ENCODE measurements at regions not wholly inside any gene's neighbourhood (a gene's known extent, or its start where the extent isn't known, plus 50 kb on each side); places are given as distances from the start of the nearest gene placed in this dataset.
A peak's percentile ranks its signal among the peaks of the same experiment; 100 is the strongest.
"Not testable (repeated sequence)": the region's sequence is repeated elsewhere in the genome, so short reads cannot be mapped to it uniquely, and the experiment has no call there.

- DNase-seq: no peak
These were observed 207.9 kb upstream of the UFM1 start for GRCh38 chr13:38141792-38142191.

- no peak for DNase-seq
These were observed 214.1 kb upstream of the UFM1 start for GRCh38 chr13:38135592-38135991.

- DNase-seq: peak; percentile 3
These were observed 228.4 kb upstream of the UFM1 start for GRCh38 chr13:38121267-38121666.

DNA sequence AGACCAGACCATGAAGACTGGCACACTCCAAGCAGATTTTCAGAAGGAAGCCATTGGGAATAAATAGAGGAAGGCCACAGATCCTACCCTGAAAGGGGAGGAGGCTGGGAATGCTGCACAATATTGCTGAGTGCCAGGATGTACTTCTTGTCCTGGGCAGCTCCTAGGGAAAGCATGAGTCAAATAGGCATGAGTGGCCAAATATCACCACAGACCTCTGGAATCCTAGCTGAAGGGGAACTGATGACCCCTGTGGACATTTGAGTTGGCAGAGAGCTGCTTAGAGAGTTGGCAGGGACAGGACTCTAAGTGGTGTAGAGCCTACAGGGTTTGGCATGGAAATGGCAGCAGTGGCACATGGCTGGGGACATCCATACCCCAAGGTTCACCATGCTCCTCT, 234.3 kb upstream of the TRPC4 start:
- DNase-seq: no peak

DNA sequence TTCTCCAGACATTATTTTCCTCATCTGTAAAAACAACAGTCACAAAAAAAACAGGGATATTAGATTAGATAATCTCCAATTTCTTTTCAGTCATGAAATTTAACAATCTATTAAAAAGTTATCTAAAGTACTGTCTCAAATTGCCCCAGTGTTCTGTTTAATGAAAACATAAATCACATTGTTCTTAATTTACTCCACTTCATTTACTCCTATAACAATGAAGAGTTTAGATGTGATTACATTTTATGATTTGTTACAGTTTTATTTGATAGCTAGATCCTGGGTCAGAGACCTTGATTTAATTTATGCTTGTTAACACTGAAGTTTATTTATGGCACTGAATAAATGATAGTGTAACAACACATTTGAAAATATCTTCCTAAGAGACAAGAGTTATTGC, 230.2 kb upstream of the TRPC4 start:
- no peak for DNase-seq

DNA sequence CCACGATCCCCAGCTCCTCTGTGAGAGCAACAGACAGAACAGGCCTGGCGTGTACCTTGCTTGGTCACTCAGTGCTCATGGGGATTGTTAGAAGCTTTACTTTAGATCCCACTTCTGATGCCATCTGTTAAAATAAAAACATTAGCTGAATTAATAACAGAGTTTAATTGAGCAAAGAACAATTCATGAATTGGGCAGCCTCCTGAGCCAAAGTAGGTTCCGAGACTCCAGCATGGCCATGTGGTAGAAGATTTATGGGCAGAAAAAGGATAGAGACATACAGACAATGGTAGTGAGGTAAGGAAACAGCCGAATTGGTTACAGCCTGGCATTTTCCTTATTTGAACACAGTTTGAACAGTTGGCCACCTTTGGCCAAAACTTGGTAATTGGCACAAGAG, 223.9 kb upstream of the TRPC4 start:
- no peak for DNase-seq

DNA sequence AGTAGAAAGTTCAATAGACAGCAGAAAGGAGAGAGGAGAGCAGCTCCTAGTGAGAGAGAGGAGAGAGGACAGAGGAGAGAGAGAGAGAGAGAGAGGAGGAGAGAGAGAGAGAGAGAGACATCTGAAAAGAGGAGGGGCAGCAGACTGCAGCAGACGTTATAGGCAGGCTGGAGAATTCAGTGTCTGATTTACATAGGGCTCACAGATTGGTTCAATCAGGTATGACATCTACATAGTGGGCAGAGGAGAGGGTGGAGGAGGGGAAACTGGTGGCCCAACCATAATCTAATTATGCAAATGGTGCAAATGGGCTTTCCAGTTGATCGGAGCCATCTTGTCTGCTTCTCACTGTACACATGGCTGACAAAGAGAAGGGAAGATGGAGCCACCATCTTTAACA, 221.3 kb upstream of the TRPC4 start:
- no peak for DNase-seq

DNA sequence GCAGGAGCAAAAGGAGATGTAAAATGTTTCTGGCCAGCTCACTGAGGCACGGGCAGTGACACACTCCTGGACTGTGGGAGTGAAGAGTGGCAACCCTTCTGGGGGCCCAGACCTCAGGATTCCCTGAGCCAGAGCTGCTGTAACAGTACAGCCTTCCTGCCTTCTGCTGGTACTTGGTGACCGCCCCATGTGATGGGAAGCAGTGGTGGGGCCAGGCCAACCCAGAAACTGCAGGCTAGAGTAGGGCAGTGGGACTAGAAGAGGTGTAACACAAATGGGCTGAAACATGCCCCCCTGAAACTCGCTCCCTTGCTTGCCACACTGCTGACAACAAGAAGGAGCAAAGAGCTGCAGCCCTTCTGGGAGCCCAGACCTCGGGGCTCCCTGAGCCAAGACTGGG, 217.1 kb upstream of the TRPC4 start:
- DNase-seq: no peak

GRCh38 chr13:38086013-38086412, 216.4 kb upstream of the TRPC4 start:
- DNase-seq: no peak

- no peak for DNase-seq
These were observed 204.4 kb upstream of the TRPC4 start for GRCh38 chr13:38073931-38074330.

DNA sequence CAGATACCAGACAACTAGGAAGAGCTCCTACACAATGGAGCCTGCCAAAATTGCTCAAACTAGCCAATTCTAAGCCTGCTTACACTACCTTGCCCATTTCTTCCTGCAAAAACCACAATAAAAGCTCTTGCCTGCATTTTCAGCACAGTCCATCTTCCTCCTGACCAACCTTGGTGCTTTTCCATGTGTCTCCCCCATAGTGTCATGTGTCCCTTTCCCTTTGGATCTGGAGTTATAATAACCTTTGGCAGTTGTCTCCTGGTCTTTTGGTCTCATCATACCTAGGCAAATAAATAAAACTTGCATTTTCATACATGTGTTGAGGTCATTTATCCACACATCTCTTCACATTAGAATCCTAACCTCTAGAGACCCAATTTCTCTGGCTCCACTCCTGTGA, 203.1 kb upstream of the TRPC4 start:
- no peak for DNase-seq

DNA sequence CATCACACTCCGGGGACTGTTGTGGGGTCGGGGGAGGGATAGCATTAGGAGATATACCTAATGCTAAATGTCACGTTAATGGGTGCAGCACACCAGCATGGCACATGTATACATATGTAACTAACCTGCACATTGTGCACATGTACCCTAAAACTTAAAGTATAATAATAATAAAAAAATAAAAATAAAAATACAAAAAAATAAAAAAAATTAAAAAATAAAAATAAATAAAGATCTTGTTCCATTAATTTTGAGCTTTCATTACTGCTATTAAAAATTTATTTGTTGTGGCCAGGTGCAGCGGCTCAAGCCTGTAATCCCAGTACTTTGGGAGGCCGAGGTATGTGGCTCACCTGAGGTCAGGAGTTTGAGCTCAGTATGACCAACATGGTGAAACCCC, 201.8 kb upstream of the TRPC4 start:
- DNase-seq: not testable (repeated sequence)

DNA sequence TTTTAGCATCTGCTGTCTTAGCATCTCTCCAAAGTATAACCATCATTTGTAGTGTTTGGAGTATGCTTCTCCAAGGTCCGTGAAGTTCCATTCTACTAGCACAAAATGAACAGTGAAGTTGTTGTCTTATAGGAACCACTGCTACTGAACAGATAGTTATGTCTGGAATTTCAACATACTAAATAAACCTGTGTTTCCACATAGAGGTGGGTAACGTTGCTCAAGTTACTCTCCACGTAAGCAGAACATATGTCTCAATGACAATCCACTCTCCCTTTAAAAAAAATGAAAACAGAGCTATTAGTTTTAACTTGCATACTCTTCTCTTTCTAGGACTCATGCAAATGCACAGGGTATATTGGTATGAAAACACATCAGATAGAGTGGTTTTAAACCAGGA, 184.3 kb upstream of the TRPC4 start:
- no peak for DNase-seq

- no peak for DNase-seq
These were observed 176.4 kb upstream of the TRPC4 start for GRCh38 chr13:38046049-38046376.

- no peak for DNase-seq
These were observed 175.9 kb upstream of the TRPC4 start for GRCh38 chr13:38045278-38046048.

- no peak for DNase-seq
These were observed 174.5 kb upstream of the TRPC4 start for GRCh38 chr13:38044067-38044466.

DNA sequence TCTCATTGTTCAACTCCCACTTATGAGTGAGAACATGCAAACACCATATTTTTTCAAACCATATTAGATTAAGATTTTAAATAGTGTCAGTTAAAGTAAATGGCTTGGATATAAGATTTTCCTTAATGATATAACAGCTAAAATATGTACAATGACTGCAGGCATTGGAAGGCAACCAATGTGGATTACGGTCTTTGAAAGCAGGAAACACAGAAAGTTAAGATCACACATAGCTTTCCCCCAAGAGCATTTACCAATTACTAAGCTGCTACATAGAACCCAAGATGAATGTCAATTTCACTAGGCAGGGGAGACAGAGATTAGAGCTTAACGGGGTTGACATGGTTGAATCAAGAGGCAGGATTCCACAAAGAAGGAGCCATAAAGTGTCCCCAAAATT, 173.2 kb upstream of the TRPC4 start:
- no peak for DNase-seq

GRCh38 chr13:38024431-38024830, 154.9 kb upstream of the TRPC4 start:
- no peak for DNase-seq

- no peak for DNase-seq
These were observed 147.7 kb upstream of the TRPC4 start for GRCh38 chr13:38017320-38017719.

DNA sequence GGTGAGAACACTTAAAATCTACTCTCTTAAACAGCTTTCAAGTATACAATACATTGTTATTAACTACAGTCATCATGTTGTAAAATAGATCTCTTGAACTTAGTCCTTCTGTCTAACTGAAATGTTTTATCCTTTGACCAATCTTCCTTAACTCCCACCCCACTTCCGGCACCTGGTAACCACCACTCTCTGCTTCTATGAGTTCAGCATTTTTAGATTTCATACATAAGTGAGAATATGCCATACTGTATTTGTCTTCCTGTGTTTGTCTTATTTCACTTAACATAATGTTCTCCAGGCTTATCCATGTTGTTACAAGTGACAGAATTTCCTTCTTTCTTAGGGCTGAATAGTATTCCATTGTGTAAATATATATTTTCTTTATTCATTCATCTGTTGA, 144.1 kb upstream of the TRPC4 start:
- no peak for DNase-seq

DNA sequence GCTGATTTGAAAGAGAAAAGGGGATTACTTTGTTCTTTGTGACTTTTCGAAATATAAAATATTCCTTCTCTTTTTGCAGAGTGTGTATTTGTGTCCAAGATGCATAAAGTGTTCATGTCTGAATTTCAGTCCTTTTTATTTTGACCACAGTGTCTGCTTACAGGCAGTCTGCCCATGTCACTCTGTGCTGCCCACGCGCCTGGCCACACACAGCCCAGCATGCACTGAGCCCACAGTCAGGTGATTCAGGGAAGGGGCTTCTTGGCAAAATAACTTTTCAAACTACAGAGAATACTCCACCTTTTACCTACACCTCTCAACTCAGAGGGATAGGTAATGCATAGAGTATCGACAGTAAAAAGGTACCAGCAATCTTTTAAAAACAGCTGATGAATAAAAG, 142.5 kb upstream of the TRPC4 start:
- DNase-seq: no peak

GRCh38 chr13:38008636-38009035, 139.1 kb upstream of the TRPC4 start:
- peak; percentile 19 for DNase-seq

- no peak for DNase-seq
These were observed 133.0 kb upstream of the TRPC4 start for GRCh38 chr13:38002606-38003005.

DNA sequence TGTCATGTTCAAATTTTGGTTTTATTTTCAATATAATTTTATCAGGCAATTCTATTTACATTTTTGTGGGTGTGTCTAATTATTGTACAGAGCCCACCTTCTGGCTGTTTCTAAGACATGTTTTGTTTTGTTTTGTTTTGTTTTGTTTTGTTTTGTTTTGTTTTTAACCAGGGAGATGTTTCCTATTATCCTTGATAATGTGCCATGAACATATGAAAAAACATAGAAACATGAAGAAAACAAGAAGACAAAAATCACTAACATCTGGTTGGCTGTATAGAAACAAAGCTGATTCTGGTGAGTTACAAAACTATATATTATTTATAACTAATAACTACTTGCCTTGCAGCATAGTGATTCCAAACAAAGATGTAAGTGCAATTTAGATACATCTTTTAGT, 128.1 kb upstream of the TRPC4 start:
- no peak for DNase-seq

DNA sequence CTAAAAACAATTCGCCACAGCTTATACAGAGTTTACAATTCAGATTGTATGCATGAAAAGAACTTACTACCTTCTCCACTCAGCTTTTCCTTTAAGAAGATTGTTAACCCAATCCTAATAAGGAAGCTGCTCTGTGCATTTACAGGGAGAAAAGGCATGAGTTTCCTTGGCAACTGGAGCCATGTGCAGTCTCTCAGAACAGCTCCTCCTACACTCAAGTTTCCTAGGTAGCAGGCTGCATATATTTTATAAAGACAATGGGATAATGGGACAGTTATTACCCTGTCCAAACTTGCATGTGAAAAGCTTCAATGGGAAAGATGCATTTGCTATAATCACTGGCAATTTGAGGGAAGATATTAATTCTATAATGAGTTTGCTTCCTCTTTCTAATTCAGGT, 125.5 kb upstream of the TRPC4 start:
- no peak for DNase-seq

DNA sequence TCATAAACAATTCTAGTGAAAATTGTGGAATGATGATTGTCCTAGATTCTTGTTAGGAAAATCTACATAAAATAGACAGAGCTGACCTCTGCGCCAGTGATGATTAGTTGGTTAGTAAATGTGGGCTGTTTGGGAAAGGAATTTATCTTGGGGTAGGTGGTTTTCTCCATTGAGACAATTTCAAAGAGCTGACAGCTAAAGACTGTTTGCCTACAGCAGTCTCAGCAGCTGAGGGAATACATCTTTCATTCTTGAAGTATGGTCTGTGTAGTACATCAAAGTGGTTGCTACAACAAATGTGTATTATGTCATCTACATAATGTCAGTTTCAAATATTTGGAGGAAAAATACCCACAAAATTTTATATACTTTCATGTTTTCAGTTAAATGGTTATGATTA, 117.2 kb upstream of the TRPC4 start:
- no peak for DNase-seq
